Suprapubic skin (tissue), 3 donors: ENCODE measurements at regions not wholly inside any gene's neighbourhood (a gene's known extent, or its start where the extent isn't known, plus 50 kb on each side); places are given as distances from the start of the nearest gene placed in this dataset.

Experiments used
- EP300 ChIP-seq: sonication (generic); formaldehyde crosslinking; IDR thresholded peaks from one replicate; pipeline ENCODE4 v1.6.1; 2017; ENCODE audit warnings: antibody characterized with exemption
- POLR2A ChIP-seq, 2 donors: fragments of 450-650 bp; IDR thresholded peaks; one replicate each; pipeline ENCODE4 v1.6.1; 2017; ENCODE audit warnings: antibody characterized with exemption in 2 of 2, mild to moderate bottlenecking in 2 of 2, moderate library complexity in 2 of 2
- TF ChIP-seq, protein P1 (sequence below), 2 donors: fragments of 200-600 bp in 1 of 2; fragments of 450-650 bp in 1 of 2; sonication (generic) in 1 of 2; IDR thresholded peaks; one replicate each; pipeline ENCODE4 v1.5.1; 2016 to 2019; ENCODE audit warnings: antibody characterized with exemption in 2 of 2, mild to moderate bottlenecking in 1 of 2, moderate library complexity in 1 of 2

DNA sequence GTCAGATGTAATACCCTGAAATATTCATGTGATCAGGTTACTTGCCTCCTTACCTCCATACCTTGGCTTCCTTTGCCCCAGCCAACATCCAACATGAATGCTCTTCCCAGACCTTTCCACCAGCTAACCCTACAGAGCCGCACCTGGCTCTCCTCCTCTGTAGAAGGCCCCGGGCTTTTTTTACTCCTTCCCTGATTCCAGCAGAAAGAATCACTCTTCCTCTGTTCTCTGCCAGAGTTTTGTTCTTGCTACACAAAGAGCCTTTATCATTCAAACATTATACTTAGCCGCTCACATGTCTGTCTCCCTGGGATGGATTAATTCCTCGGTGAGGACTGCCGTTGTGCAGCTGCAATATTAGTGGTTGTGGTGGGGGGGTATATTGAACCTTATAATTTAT lies 116.8 kb upstream of the GRAMD1B start:
- TF ChIP-seq, protein P1, sequence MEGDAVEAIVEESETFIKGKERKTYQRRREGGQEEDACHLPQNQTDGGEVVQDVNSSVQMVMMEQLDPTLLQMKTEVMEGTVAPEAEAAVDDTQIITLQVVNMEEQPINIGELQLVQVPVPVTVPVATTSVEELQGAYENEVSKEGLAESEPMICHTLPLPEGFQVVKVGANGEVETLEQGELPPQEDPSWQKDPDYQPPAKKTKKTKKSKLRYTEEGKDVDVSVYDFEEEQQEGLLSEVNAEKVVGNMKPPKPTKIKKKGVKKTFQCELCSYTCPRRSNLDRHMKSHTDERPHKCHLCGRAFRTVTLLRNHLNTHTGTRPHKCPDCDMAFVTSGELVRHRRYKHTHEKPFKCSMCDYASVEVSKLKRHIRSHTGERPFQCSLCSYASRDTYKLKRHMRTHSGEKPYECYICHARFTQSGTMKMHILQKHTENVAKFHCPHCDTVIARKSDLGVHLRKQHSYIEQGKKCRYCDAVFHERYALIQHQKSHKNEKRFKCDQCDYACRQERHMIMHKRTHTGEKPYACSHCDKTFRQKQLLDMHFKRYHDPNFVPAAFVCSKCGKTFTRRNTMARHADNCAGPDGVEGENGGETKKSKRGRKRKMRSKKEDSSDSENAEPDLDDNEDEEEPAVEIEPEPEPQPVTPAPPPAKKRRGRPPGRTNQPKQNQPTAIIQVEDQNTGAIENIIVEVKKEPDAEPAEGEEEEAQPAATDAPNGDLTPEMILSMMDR (IDR thresholded peaks at IDR 0.05) = no peak
- TF ChIP-seq EP300 = no peak
- no peak for TF ChIP-seq POLR2A (IDR thresholded peaks at IDR 0.05)
